ENCODE measurements at regions not wholly inside any gene's neighbourhood (a gene's known extent, or its start where the extent isn't known, plus 50 kb on each side); places are given as distances from the start of the nearest gene placed in this dataset.

GRCh38 chr7:4523873-4524272 is 158.2 kb upstream of the FOXK1 start:
- no peak for TF ChIP-seq CTCF (IDR thresholded peaks at IDR 0.05)
- TF ChIP-seq POLR2AphosphoS5 (IDR thresholded peaks at IDR 0.05; ENCODE audit: low read depth, low read length) = no peak

All from Panc1 (cell line).